OCI-LY7 (cell line): ENCODE measurements at regions not wholly inside any gene's neighbourhood (a gene's known extent, or its start where the extent isn't known, plus 50 kb on each side); places are given as distances from the start of the nearest gene placed in this dataset.

Experiments used
- BruUV-seq: library from RNA; stranded (reverse); fragments of 400-500 nt; replicated peaks from 2 replicates; lab custom pipeline; 2021; lab: Mats Ljungman, UMichigan
- CTCF ChIA-PET: fragments of 300-600 bp; sonication (Branson Sonifier 250); formaldehyde crosslinking; loops from one replicate; lab custom pipeline; 2022; ENCODE audit warnings: antibody characterized with exemption; ENCODE audit not compliant: unreplicated experiment; lab: Charles Lee
- POLR2A ChIA-PET: fragments of 300-600 bp; sonication (Branson Sonifier 250); formaldehyde crosslinking; loops from one replicate; lab custom pipeline; 2022; ENCODE audit warnings: antibody characterized with exemption; lab: Charles Lee
- DNase-seq: peaks from one replicate; pipeline ENCODE4 v3.0.0-alpha.2; 2015; ENCODE audit warnings: low spot score
- H2AFZ ChIP-seq: fragments of 200-600 bp; sonication (generic), shearing (Covaris generic); 2 replicates; pipeline ENCODE4 v1.6.1; 2014; ENCODE audit warnings: mild to moderate bottlenecking, antibody characterized with exemption, low read length, moderate library complexity
- H3K27ac ChIP-seq: fragments of 200-600 bp; sonication (generic); 2 replicates; pipeline ENCODE4 v1.5.1; 2014; ENCODE audit warnings: mixed run types, low read depth, mild to moderate bottlenecking, moderate library complexity, low read length, inconsistent platforms; ENCODE audit not compliant: poor library complexity, severe bottlenecking
- H3K36me3 ChIP-seq: fragments of 200-600 bp; sonication (generic); 2 replicates; pipeline ENCODE4 v1.6.1; 2014; ENCODE audit warnings: mild to moderate bottlenecking, antibody characterized with exemption, low read length, moderate library complexity, mixed read lengths; ENCODE audit not compliant: insufficient read depth
- H3K4me1 ChIP-seq: fragments of 200-600 bp; sonication (generic); 2 replicates; pipeline ENCODE4 v1.5.1; 2014; ENCODE audit warnings: mild to moderate bottlenecking, low read length; ENCODE audit not compliant: insufficient read depth, poor library complexity, severe bottlenecking
- H3K4me2 ChIP-seq: fragments of 200-600 bp; sonication (generic); 2 replicates; pipeline ENCODE4 v1.6.1; 2014; ENCODE audit warnings: mild to moderate bottlenecking, low read length
- H3K4me3 ChIP-seq: fragments of 200-600 bp; sonication (generic); 2 replicates; pipeline ENCODE4 v1.5.1; 2014; ENCODE audit warnings: mild to moderate bottlenecking, low read depth, low read length; ENCODE audit not compliant: poor library complexity, severe bottlenecking
- H3K79me2 ChIP-seq: fragments of 200-600 bp; sonication (generic); 2 replicates; pipeline ENCODE4 v1.6.1; 2016; ENCODE audit warnings: low read depth, mild to moderate bottlenecking, low read length, moderate library complexity, mixed read lengths; ENCODE audit not compliant: insufficient read depth
- H3K9me2 ChIP-seq: fragments of 200-600 bp; sonication (generic); 2 replicates; pipeline ENCODE4 v1.6.1; 2016; ENCODE audit warnings: mild to moderate bottlenecking, low read length, mixed read lengths; ENCODE audit not compliant: insufficient read depth
- H3K9me3 ChIP-seq: fragments of 200-600 bp; sonication (generic); 2 replicates; pipeline ENCODE4 v1.6.1; 2014; ENCODE audit warnings: mild to moderate bottlenecking, mixed run types, low read length, mixed read lengths
- H4K20me1 ChIP-seq: fragments of 200-600 bp; sonication (generic); 2 replicates; pipeline ENCODE4 v1.6.1; 2014; ENCODE audit warnings: mild to moderate bottlenecking, antibody characterized with exemption, low read length, moderate library complexity, mixed read lengths; ENCODE audit not compliant: insufficient read depth
- EZH2phosphoT487 ChIP-seq: fragments of 200-600 bp; sonication (generic); IDR thresholded peaks from 2 replicates; pipeline ENCODE4 v1.6.1; 2018; ENCODE audit warnings: low read depth, borderline replicate concordance, mild to moderate bottlenecking, mixed run types, antibody characterized with exemption, low read length, moderate library complexity, mixed read lengths
- intact Hi-C: fragments of 100-400 bp; cut with micrococcal nuclease; formaldehyde crosslinking; loops from one replicate; pipeline ENCODE4 v1.10.0; 2022; ENCODE audit not compliant: unreplicated experiment
- TF ChIP-seq, protein P1 (sequence below): fragments of 200-600 bp; sonication (generic); conservative IDR thresholded peaks from 2 replicates; pipeline ENCODE4 v1.5.1; 2014; ENCODE audit warnings: mild to moderate bottlenecking, antibody characterized with exemption, low read length, moderate library complexity, mixed read lengths

DNA sequence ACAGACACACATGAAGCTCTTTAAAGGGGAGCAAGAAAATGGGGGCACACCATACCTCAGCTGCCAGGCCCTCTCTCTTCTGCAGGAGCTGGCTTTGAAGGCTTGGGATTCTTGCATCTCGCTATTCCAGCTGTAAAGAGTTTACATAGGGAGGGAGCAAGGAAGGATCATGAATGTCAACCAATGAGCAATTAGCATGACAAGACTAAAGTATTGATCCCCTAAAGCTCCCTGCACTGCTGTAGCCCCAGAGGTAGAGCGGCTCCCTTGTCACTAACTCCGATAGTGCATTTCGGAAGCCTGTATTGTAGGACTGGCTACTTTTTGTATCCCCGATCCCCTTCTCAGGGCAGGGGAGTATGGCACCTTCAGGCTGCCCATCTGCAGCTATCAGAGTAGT, 113.4 kb upstream of the PMFBP1 start:
- CTCF ChIA-PET = no interaction called here
- BruUV-seq = no TSS peak
- POLR2A ChIA-PET = no interaction called here

DNA sequence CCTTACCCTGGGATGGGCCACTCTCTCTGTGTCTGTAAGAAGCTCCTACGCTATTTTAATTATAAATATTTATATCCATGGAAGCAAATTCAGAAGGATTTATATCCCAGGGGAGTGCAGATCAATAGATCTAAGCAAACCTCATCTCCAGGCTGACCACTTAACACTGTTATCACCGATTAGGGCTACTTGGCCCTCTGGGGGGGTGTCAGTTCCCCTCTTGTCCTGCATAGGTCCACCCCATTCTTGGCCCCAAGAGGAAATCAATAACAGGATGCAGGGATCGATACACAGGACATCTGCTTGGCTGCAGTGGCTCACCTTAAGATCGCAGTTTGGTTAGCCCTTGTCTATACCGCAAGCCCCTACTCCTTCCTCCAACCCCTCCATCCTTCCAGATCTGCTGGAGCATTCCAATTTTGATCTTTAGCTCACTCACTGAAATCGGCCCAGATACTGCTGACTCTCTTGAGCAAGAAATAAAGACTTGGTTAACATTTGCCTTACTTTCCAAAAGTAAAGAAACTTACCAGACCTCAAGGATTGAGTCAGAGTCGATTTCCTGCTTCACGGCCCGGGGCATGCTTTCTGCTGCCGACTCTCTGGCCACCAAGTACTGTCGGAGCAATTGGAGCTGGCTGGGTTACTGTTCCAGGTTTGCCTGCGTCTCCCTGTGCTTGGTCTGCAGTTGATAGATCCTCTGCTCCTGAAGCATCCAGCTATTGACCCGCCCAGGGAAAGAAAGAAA, 112.3 kb upstream of the PMFBP1 start:
- no peak overlapping the region for H3K4me3 ChIP-seq
- no peak overlapping the region for H3K27ac ChIP-seq
- POLR2A ChIA-PET = no interaction called here
- CTCF ChIA-PET = interaction anchor here (0.6 kb wide), 1 partner anchor 79 kb away, joined by 9 read pairs; no protein-coding TSS in a partner anchor
- DNase-seq = no peak
- TF ChIP-seq, protein P1, sequence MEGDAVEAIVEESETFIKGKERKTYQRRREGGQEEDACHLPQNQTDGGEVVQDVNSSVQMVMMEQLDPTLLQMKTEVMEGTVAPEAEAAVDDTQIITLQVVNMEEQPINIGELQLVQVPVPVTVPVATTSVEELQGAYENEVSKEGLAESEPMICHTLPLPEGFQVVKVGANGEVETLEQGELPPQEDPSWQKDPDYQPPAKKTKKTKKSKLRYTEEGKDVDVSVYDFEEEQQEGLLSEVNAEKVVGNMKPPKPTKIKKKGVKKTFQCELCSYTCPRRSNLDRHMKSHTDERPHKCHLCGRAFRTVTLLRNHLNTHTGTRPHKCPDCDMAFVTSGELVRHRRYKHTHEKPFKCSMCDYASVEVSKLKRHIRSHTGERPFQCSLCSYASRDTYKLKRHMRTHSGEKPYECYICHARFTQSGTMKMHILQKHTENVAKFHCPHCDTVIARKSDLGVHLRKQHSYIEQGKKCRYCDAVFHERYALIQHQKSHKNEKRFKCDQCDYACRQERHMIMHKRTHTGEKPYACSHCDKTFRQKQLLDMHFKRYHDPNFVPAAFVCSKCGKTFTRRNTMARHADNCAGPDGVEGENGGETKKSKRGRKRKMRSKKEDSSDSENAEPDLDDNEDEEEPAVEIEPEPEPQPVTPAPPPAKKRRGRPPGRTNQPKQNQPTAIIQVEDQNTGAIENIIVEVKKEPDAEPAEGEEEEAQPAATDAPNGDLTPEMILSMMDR = no peak
- TF ChIP-seq EZH2phosphoT487 = no peak
- H3K9me3 ChIP-seq = no peaks in the 10 kb centered on the region
- H3K4me1 ChIP-seq = no peaks in the 10 kb centered on the region
- H4K20me1 ChIP-seq = no peaks in the 10 kb centered on the region
- H2AFZ ChIP-seq = no peak overlapping the region
- intact Hi-C loops = no loop called here
- BruUV-seq = no TSS peak
- H3K36me3 ChIP-seq = no peaks in the 10 kb centered on the region
- H3K9me2 ChIP-seq = no peaks in the 10 kb centered on the region
- H3K79me2 ChIP-seq = no peaks in the 10 kb centered on the region
- no peak overlapping the region for H3K4me2 ChIP-seq

More for the DNA sequence above, 113.4 kb upstream of the PMFBP1 start:
- no peak for TF ChIP-seq EZH2phosphoT487
- TF ChIP-seq, protein P1 = no peak
- H3K4me1 ChIP-seq = no peaks in the 10 kb centered on the region
- no peaks in the 10 kb centered on the region for H3K9me2 ChIP-seq
- DNase-seq = no peak
- no peaks in the 10 kb centered on the region for H3K79me2 ChIP-seq
- no peak overlapping the region for H3K4me3 ChIP-seq
- intact Hi-C loops = no loop called here
- no peaks in the 10 kb centered on the region for H4K20me1 ChIP-seq
- no peak overlapping the region for H3K4me2 ChIP-seq
- H3K9me3 ChIP-seq = no peaks in the 10 kb centered on the region
- no peak overlapping the region for H3K27ac ChIP-seq
- H2AFZ ChIP-seq = no peak overlapping the region
- H3K36me3 ChIP-seq = no peaks in the 10 kb centered on the region

DNA sequence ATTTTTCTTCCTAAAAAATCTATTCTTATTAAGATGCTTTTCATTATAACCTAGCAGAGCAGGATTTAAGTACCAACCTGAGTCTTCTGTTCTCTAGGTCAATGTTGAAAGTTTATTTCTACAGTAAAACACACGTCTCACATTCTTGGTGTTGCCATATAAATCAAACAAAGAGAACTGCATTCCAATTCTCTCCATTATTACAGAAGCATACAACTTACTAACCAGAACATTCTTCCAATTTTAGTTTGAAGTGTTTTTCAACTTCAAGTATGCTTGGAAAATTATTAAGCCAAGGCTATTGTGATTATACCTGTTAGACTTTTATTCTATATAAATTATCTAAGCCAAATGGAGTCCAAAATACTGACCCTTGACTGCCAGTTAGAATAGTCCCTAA, 110.4 kb upstream of the PMFBP1 start:
- Histone ChIP-seq H2AFZ (no peak overlapping the region), H3K36me3 (no peaks in the 10 kb centered on the region), H3K27ac (no peak overlapping the region), H4K20me1 (no peaks in the 10 kb centered on the region), H3K4me3 (no peak overlapping the region), H3K4me1 (no peaks in the 10 kb centered on the region), H3K9me2 (no peaks in the 10 kb centered on the region), H3K4me2 (no peak overlapping the region), H3K9me3 (no peaks in the 10 kb centered on the region), H3K79me2 (no peaks in the 10 kb centered on the region)
- CTCF ChIA-PET = no interaction called here
- POLR2A ChIA-PET = no interaction called here
- DNase-seq = no peak
- intact Hi-C loops = no loop called here
- no peak for TF ChIP-seq EZH2phosphoT487
- TF ChIP-seq, protein P1 = no peak
- no TSS peak for BruUV-seq
